EL (cell line): ENCODE measurements at regions not wholly inside any gene's neighbourhood (a gene's known extent, or its start where the extent isn't known, plus 50 kb on each side); places are given as distances from the start of the nearest gene placed in this dataset.
"Not testable (repeated sequence)": the region's sequence is repeated elsewhere in the genome, so short reads cannot be mapped to it uniquely, and the experiment has no call there.

Source experiments
- DNase-seq: peaks from one replicate; pipeline ENCODE4 v3.0.0-alpha.2; 2016

DNA sequence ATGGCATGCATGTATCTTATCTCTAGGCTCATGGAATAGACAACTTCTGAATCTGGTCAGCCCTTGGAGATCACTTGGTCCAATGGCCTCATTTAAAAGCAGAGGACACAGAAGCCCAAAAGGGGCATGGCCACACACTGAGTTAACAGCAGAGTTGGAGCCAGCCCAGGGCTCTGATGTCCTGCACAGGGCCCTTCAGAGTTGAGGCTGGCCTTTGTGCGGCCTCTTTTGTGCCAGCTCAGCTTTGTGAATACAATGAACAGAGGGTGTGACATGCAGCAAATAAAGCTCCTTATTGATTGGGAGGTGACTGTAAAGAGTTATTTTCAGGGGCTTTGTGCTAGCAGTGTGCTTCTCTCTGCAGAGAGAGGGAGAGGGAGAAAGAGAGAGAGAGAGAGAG is 150.1 kb upstream of the STK32A start:
- no peak for DNase-seq

GRCh38 chr5:147085409-147085808 is 149.4 kb upstream of the STK32A start:
- no peak for DNase-seq

DNA sequence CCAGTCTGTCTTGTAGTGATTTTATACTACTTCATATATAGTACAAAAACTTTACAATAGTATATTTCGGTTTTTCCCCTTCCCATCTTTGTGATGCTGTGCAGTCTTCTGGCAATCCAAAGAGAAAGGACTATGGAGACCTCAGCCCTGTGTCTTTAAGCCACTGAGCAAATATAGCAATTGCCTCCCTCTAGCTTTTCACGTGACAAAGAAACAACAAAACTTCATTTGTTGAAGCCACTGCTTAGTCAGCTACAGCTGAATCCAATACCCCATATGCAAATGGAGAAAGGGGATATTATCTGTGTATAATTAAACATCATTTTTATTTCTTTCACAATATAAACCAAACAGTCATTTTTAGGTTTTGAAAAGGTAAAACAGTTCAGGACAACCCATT is 142.8 kb upstream of the STK32A start:
- DNase-seq, result no peak

GRCh38 chr5:147093138-147093537 is 141.7 kb upstream of the STK32A start:
- DNase-seq, result peak; percentile 21

GRCh38 chr5:147095740-147096139 is 139.1 kb upstream of the STK32A start:
- DNase-seq, result no peak

DNA sequence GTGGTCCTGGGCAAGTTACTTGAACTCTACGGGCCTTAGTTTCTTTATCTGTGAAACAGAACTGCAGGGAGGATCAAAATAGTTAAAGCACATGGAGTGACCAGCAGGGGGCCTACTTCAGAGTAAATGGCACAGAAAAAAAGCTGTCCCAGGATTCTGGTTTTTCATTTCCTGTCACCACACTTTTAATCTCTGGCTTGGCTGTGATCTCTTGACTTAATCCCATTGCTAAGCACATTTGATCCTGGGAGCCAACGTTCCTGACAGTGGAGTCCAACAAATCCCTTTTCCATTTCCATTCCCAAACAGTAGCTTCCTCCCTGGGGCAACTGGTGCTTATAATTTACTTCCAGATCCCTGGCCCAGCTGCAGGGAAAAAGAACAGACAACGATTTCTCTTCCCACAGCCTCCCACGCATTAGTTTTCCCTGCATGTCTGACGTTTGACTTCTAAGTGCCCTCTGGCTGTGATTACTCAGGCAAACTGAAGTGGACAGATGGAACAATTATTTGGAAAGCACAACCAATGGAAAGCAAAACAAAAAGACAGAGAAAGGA is 136.5 kb upstream of the STK32A start:
- DNase-seq, result peak; percentile 62

DNA sequence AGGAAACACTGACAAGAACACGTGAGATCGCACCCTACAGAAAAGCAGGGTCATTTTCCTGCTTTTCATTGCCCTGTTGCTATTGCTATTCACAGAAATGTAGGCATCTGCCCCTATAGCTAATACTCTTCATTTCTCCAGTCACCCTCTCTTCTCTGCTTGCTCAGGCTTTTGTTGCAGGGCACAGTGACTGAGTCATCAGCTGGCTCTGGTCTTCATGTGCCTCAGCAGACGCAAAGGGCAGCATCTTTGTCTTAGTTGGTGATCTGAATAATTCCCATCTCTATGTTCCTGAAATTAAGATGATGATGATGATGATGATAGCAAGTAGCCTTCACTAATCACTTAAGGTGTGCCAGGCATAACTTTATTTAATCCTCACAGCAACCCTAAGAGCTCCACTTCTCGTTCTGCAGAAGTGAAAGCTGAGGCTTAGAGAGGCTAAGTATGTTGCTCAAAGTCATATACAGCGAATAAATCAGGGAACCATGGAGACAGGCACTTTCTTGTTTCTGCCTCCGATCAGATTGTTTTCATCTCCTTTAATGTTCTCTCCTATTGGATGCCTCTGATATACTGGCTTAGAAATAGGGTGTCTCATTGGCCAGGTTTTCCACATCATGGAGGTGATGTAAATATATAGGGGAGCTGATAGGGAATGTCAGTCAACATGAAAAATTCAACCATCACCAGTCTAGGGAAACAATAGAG is 133.0 kb upstream of the STK32A start:
- DNase-seq, result peak; percentile 18

GRCh38 chr5:147112899-147113298 is 121.9 kb upstream of the STK32A start:
- DNase-seq, result no peak

DNA sequence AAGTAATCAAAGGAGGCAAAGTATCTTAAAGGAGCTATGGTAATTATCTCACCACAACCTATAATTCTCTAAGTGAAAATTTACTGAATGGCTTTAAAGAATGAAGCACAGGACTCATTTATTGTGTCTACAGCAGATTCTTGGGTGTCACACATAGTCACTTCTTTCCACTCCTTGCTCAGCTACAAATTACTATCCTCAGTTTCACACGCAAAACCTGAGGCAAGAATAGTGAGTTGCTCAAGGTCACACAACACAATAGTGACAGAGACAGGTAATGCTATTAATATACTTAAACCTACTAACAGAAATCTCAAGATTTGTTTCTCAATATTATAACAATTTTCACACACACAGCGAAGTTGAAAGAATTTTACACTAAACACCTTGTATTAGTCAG is 120.9 kb upstream of the STK32A start:
- no peak for DNase-seq

- DNase-seq, result not testable (repeated sequence)
Measured at GRCh38 chr5:147139759-147140158, 95.1 kb upstream of the STK32A start.

DNA sequence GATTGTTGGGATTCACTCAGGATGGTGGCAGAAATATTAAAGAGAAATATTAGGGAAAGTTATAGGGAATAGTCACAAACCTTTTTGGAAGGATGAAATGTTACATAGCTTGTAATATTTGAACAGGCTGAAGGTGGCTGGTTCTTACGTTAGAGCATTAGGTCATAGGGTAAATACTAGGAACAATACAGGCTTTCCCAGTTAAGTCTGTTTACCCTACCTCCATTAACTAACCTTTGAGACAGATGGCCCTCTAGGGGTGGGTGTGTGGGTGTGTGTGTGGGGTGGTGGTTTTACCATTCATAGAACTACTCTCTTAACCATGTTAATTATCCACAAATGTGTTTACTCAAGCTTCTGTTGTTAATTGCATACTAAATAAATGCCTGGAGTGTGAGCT is 94.3 kb upstream of the STK32A start:
- DNase-seq, result no peak

DNA sequence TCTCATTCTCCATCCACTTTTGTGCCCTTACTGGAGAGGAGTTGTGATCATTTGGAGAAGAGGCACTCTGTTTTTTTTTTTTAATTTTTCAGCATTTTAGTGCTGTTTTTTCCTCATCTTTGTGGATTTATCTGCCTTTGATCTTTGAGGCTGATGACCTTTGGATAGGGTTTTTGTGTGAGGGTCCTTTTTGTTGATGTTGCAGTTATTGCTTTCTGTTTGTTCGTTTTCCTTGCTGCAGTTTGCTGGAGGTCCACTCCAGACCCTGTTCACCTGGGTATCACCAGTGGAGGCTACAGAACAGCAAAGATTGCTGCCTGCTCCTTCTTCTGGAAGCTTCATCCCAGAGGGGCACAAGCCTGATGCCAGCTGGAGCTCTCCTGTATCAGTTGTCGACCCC is 93.2 kb upstream of the STK32A start:
- not testable (repeated sequence) for DNase-seq

GRCh38 chr5:147143215-147143614 is 91.6 kb upstream of the STK32A start:
- no peak for DNase-seq

GRCh38 chr5:147145328-147145727 is 89.5 kb upstream of the STK32A start:
- no peak for DNase-seq

- DNase-seq, result no peak
Measured at GRCh38 chr5:147148715-147149114, 86.1 kb upstream of the STK32A start.

DNA sequence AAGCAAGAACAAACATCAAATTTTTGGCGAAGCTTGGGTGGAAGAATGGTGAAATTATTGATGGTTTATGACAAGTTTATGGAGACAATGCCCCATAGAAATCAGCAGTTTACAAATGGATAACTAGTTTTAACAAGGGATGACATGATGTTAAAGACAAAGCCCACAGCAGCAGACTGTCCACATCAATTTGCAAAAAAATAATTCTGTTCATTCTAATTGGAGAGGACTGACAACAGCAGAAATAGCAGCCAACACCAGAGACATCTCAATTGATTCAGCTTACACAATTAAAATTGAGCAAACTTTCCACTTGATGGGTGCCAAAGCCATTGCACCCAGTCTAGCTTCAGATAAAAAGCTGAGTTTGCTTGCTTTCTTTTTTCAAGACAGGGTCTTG is 82.7 kb upstream of the STK32A start:
- no peak for DNase-seq

DNA sequence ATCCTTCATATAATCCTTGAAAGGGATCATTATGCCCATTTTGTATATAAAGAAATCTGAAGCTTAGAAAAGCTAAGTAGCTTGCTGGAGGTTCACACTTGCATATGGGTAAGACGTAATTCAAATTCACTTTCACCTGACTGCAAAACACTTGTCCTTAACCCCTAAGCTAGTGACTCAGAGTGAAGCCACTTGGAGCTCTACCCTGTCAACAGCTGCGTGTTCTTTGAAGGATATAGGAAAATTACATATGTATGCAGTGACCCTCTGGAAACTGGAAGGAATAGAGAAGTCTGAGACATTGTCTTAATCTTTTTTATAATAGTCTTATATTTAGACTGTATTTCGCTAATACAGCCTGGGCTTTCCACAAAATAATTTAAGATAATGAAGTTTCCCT is 80.0 kb upstream of the STK32A start:
- DNase-seq, result no peak

- no peak for DNase-seq
Measured at GRCh38 chr5:147156012-147156411, 78.8 kb upstream of the STK32A start.

DNA sequence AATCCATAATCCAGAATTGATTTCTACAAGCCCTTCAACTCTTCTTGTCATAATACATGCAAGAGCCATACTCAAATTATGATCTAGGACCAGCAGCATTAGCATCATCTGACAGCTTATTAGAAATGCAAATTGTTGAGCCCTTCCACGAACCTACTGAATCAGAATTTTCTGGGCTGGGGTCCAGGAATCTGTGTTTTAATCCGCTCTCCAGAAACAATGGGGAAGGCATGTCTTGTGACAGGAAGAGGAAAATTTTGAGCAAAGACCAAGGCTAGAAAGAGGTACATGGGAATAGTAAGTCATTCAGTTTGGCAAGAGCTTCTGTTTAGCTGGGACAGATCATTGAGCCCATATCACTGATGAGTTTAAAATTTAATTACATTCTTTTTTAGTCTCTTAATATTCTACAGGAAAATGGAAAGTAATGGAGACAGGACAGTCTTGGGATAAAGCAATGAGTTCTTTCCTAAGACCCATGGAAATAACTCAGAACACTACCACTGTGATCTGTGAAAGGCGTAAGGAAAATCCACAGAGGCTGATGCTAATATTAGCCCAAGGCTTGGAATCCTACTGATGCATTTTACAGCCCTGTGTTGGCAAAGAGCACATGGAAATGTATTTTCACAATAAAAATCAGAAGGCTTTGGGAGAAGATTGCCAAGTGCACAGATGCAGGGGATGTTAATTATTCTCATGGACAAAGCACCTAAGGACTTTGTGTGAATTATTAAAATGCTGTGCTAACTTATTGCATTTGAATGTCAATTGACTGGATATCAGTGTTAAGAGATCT is 73.7 kb upstream of the STK32A start:
- no peak for DNase-seq

DNA sequence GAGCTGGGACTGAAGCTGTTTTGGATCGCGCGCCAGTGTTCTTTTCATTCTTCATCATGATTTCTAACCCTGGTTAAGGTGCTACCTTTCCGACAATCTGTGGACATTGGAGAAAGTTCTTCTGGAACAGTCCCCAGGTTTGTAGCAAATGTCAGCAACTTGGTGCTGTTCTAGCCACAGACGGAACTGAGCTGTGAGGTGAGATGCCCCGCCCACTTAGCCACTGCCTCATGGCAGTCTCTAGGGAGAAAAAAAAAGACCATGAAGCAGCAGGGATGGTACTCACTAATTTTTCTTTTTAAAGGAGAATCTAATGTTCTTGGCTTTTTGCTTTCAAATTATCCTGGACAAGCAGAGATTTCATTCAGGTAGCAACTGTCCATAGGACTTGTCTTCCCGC is 72.1 kb upstream of the STK32A start:
- no peak for DNase-seq

- DNase-seq, result no peak
Measured at GRCh38 chr5:147167529-147167928, 67.3 kb upstream of the STK32A start.

GRCh38 chr5:147168578-147169327 is 66.1 kb upstream of the STK32A start:
- peak; percentile 64 for DNase-seq

GRCh38 chr5:147169399-147169798 is 65.4 kb upstream of the STK32A start:
- peak; percentile 51 for DNase-seq
